GM12864 (cell line): ENCODE measurements at regions not wholly inside any gene's neighbourhood (a gene's known extent, or its start where the extent isn't known, plus 50 kb on each side); places are given as distances from the start of the nearest gene placed in this dataset.
A peak's percentile ranks its signal among the peaks of the same experiment; 100 is the strongest.

Experiments used
- DNase-seq: peaks from one replicate; pipeline ENCODE4 v3.0.0-alpha.2; 2011; ENCODE audit warnings: low read depth
- H3K4me3 ChIP-seq: 2 replicates; pipeline ENCODE4 v1.5.1; 2011; ENCODE audit warnings: mild to moderate bottlenecking, low read depth, low read length, control low read depth
- CTCF ChIP-seq: IDR thresholded peaks from 2 replicates; pipeline ENCODE4 v1.5.1; 2011; ENCODE audit warnings: low read depth, mild to moderate bottlenecking, moderate library complexity, low read length, control low read depth, inconsistent platforms; ENCODE audit errors: missing control alignments

GRCh38 chrX:69289793-69290123, 124.5 kb upstream of the PJA1 start:
- H3K4me3 ChIP-seq = no peak overlapping the region
- TF ChIP-seq CTCF = no peak
- no peak for DNase-seq

GRCh38 chrX:69289046-69289792, 124.0 kb upstream of the PJA1 start:
- TF ChIP-seq CTCF = no peak
- no peak overlapping the region for H3K4me3 ChIP-seq
- no peak for DNase-seq

GRCh38 chrX:69287095-69287494, 121.8 kb upstream of the PJA1 start:
- TF ChIP-seq CTCF = no peak
- no peak overlapping the region for H3K4me3 ChIP-seq
- no peak for DNase-seq

GRCh38 chrX:69286565-69286906, 121.3 kb upstream of the PJA1 start:
- no peak overlapping the region for H3K4me3 ChIP-seq
- TF ChIP-seq CTCF = no peak

GRCh38 chrX:69285881-69286564, 120.8 kb upstream of the PJA1 start:
- H3K4me3 ChIP-seq = no peak overlapping the region
- peak; percentile 68 for TF ChIP-seq CTCF
- no peak for DNase-seq

More at GRCh38 chrX:69286565-69286906, 121.3 kb upstream of the PJA1 start:
- no peak for DNase-seq

GRCh38 chrX:69285401-69285877, 120.2 kb upstream of the PJA1 start:
- no peak for TF ChIP-seq CTCF
- DNase-seq = no peak
- no peak overlapping the region for H3K4me3 ChIP-seq
